H9 (cell line): ENCODE measurements at regions not wholly inside any gene's neighbourhood (a gene's known extent, or its start where the extent isn't known, plus 50 kb on each side); places are given as distances from the start of the nearest gene placed in this dataset.

Experiments used
- DNase-seq: peaks from one replicate; pipeline ENCODE4 v3.0.0-alpha.2; 2017
- H2AFZ ChIP-seq: one replicate; pipeline ENCODE4 v1.6.1; 2013; ENCODE audit warnings: mild to moderate bottlenecking, low read length, control low read depth, moderate library complexity
- H2AK5ac ChIP-seq: 2 replicates; pipeline ENCODE4 v1.6.1; 2013; ENCODE audit warnings: low read length, control low read depth, mixed read lengths; ENCODE audit not compliant: insufficient read length
- H2BK120ac ChIP-seq: one replicate; pipeline ENCODE4 v1.6.1; 2013; ENCODE audit warnings: low read depth, mild to moderate bottlenecking, low read length, control low read depth, inconsistent platforms; ENCODE audit not compliant: poor library complexity, severe bottlenecking
- H2BK12ac ChIP-seq: 2 replicates; pipeline ENCODE4 v1.6.1; 2013; ENCODE audit warnings: low read length, control low read depth, mixed read lengths, low read depth; ENCODE audit not compliant: insufficient read length
- H2BK15ac ChIP-seq: 2 replicates; pipeline ENCODE4 v1.6.1; 2013; ENCODE audit warnings: low read depth, low read length, control low read depth
- H2BK20ac ChIP-seq: one replicate; pipeline ENCODE4 v1.6.1; 2013; ENCODE audit warnings: low read depth, mild to moderate bottlenecking, low read length, control low read depth, inconsistent platforms; ENCODE audit not compliant: poor library complexity, severe bottlenecking
- H2BK5ac ChIP-seq: 2 replicates; pipeline ENCODE4 v1.6.1; 2013; ENCODE audit warnings: low read length, control low read depth, mixed read lengths; ENCODE audit not compliant: insufficient read length
- H3K14ac ChIP-seq: 2 replicates; pipeline ENCODE4 v1.6.1; 2013; ENCODE audit warnings: low read length, control low read depth; ENCODE audit not compliant: insufficient read depth
- H3K18ac ChIP-seq: 2 replicates; pipeline ENCODE4 v1.6.1; 2013; ENCODE audit warnings: low read depth, mild to moderate bottlenecking, mixed read lengths, low read length, control low read depth; ENCODE audit not compliant: insufficient read length
- H3K23ac ChIP-seq: 2 replicates; pipeline ENCODE4 v1.6.1; 2013; ENCODE audit warnings: low read length, control low read depth, mixed read lengths, low read depth; ENCODE audit not compliant: insufficient read length
- H3K23me2 ChIP-seq: 2 replicates; pipeline ENCODE4 v1.6.1; 2013; ENCODE audit warnings: low read depth, mild to moderate bottlenecking, mixed read lengths, low read length, control low read depth; ENCODE audit not compliant: insufficient read length, poor library complexity, severe bottlenecking
- H3K27ac ChIP-seq: 2 replicates; pipeline ENCODE4 v1.5.1; 2013; ENCODE audit warnings: low read length, control low read depth, mixed read lengths, low read depth; ENCODE audit not compliant: insufficient read length
- H3K27me3 ChIP-seq: 2 replicates; pipeline ENCODE4 v1.6.1; 2013; ENCODE audit warnings: low read length, control low read depth, inconsistent platforms; ENCODE audit not compliant: insufficient read depth
- H3K4ac ChIP-seq: 2 replicates; pipeline ENCODE4 v1.6.1; 2013; ENCODE audit warnings: low read depth, mild to moderate bottlenecking, control low read depth, inconsistent platforms, low read length, moderate library complexity
- H3K4me1 ChIP-seq: 2 replicates; pipeline ENCODE4 v1.6.1; 2013; ENCODE audit warnings: low read length, control low read depth, inconsistent platforms; ENCODE audit not compliant: insufficient read depth
- H3K4me2 ChIP-seq: 2 replicates; pipeline ENCODE4 v1.6.1; 2013; ENCODE audit warnings: low read length, control low read depth, mixed read lengths; ENCODE audit not compliant: insufficient read length, insufficient read depth
- H3K56ac ChIP-seq: 2 replicates; pipeline ENCODE4 v1.6.1; 2013; ENCODE audit warnings: low read depth, mild to moderate bottlenecking, mixed read lengths, low read length, control low read depth; ENCODE audit not compliant: insufficient read length
- H3K79me1 ChIP-seq: 2 replicates; pipeline ENCODE4 v1.6.1; 2013; ENCODE audit warnings: low read depth, mild to moderate bottlenecking, moderate library complexity, low read length, control low read depth, inconsistent platforms; ENCODE audit not compliant: insufficient read depth, poor library complexity, severe bottlenecking
- H3K79me2 ChIP-seq: 2 replicates; pipeline ENCODE4 v1.6.1; 2013; ENCODE audit warnings: low read length, control low read depth, inconsistent platforms; ENCODE audit not compliant: insufficient read depth
- H3K9ac ChIP-seq: 2 replicates; pipeline ENCODE4 v1.6.1; 2013; ENCODE audit warnings: low read length, control low read depth, mixed read lengths; ENCODE audit not compliant: insufficient read length; ENCODE audit errors: extremely low read depth
- H3K9me3 ChIP-seq: one replicate; pipeline ENCODE4 v1.6.1; 2013; ENCODE audit warnings: low read depth, low read length, inconsistent platforms; ENCODE audit not compliant: control insufficient read depth
- H3T11ph ChIP-seq: one replicate; pipeline ENCODE4 v1.6.1; 2013; ENCODE audit warnings: mild to moderate bottlenecking, low read length, control low read depth, inconsistent platforms
- H4K20me1 ChIP-seq: one replicate; pipeline ENCODE4 v1.6.1; 2013; ENCODE audit not compliant: control insufficient read depth, insufficient read length, insufficient read depth
- H4K5ac ChIP-seq: 2 replicates; pipeline ENCODE4 v1.6.1; 2013; ENCODE audit warnings: low read depth, mild to moderate bottlenecking, mixed read lengths, low read length, control low read depth; ENCODE audit not compliant: insufficient read length
- H4K8ac ChIP-seq: replicated peaks from 2 replicates; pipeline ENCODE4 v1.6.1; 2013; ENCODE audit warnings: low read length, control low read depth, mixed read lengths, low read depth; ENCODE audit not compliant: insufficient read length
- H4K91ac ChIP-seq: 2 replicates; pipeline ENCODE4 v1.6.1; 2013; ENCODE audit warnings: low read depth, mild to moderate bottlenecking, moderate library complexity, mixed read lengths, low read length, control low read depth; ENCODE audit not compliant: insufficient read length
- H3K27ac Mint-ChIP-seq, 3 experiments: 2 replicates in 2 of 3; 3 replicates in 1 of 3; pipeline ENCODE4 v1.8.0; 2020 to 2021; ENCODE audit warnings: mixed read lengths in 3 of 3, mild to moderate bottlenecking in 1 of 3, moderate library complexity in 1 of 3
- H3K27me3 Mint-ChIP-seq: 2 replicates; pipeline ENCODE4 v1.8.0; 2021; ENCODE audit warnings: low read depth, mild to moderate bottlenecking, moderate library complexity, mixed read lengths
- H3K36me3 Mint-ChIP-seq, 3 experiments: 2 replicates in 2 of 3; 3 replicates in 1 of 3; pipeline ENCODE4 v1.8.0; 2020 to 2021; ENCODE audit warnings: low read depth in 3 of 3, mixed read lengths in 3 of 3; ENCODE audit not compliant: insufficient read depth in 1 of 3
- H3K4me1 Mint-ChIP-seq, 2 experiments: 2 replicates each; pipeline ENCODE4 v1.8.0; 2020; ENCODE audit warnings: mixed read lengths in 2 of 2
- H3K4me3 Mint-ChIP-seq, 2 experiments: 2 replicates in 1 of 2; 3 replicates in 1 of 2; pipeline ENCODE4 v1.8.0; 2020 to 2021; ENCODE audit warnings: mild to moderate bottlenecking in 2 of 2, mixed read lengths in 2 of 2, moderate library complexity in 1 of 2
- H3K9me3 Mint-ChIP-seq, 2 experiments: 2 replicates in 1 of 2; 3 replicates in 1 of 2; pipeline ENCODE4 v1.8.0; 2020; ENCODE audit warnings: mild to moderate bottlenecking in 2 of 2, mixed read lengths in 2 of 2, moderate library complexity in 1 of 2
- CTCF ChIP-seq: fragments of 200-600 bp; sonication (generic); conservative IDR thresholded peaks from 3 replicates; pipeline ENCODE4 v1.8.0; 2021; ENCODE audit warnings: antibody characterized with exemption, mild to moderate bottlenecking

- Histone ChIP-seq H4K20me1 (no peaks in the 10 kb centered on the region), H4K5ac (no peak overlapping the region), H3K18ac (no peak overlapping the region), H2BK12ac (no peak overlapping the region), H3K79me2 (no peaks in the 10 kb centered on the region), H4K8ac (no peak overlapping the region), H3K9ac (no peak overlapping the region), H3T11ph (no peak overlapping the region), H3K4ac (no peak overlapping the region), H2AK5ac (no peak overlapping the region), H3K27me3 (no peaks in the 10 kb centered on the region), H3K23ac (no peak overlapping the region), H3K14ac (no peak overlapping the region), H3K4me2 (no peak overlapping the region), H3K27ac (no peak overlapping the region), H3K56ac (no peak overlapping the region), H2BK20ac (no peak overlapping the region), H3K4me1 (no peaks in the 10 kb centered on the region), H3K9me3 (no peaks in the 10 kb centered on the region), H2AFZ (no peak overlapping the region), H3K23me2 (no peaks in the 10 kb centered on the region), H3K79me1 (no peaks in the 10 kb centered on the region), H4K91ac (no peak overlapping the region), H2BK120ac (no peak overlapping the region), H2BK5ac (no peak overlapping the region), H2BK15ac (no peak overlapping the region)
- TF ChIP-seq CTCF: no peak
- no peak overlapping the region for H3K4me3 Mint-ChIP-seq
- no peaks in the 10 kb centered on the region for H3K4me1 Mint-ChIP-seq
- no peaks in the 10 kb centered on the region for H3K27me3 Mint-ChIP-seq
- DNase-seq: no peak
- H3K9me3 Mint-ChIP-seq: no peaks in the 10 kb centered on the region
- H3K27ac Mint-ChIP-seq: peak overlapping the region in 1 of 3 experiments; percentile 87; a peak in 1 of 7 replicates
- no peaks in the 10 kb centered on the region for H3K36me3 Mint-ChIP-seq
These were observed 298.6 kb upstream of the MEF2C start for GRCh38 chr5:89181546-89181945.
